Medulla oblongata (tissue), 1 donor: ENCODE measurements at regions not wholly inside any gene's neighbourhood (a gene's known extent, or its start where the extent isn't known, plus 50 kb on each side); places are given as distances from the start of the nearest gene placed in this dataset.

Source experiments
- DNase-seq: peaks from one replicate; pipeline ENCODE4 v3.0.0-alpha.2; 2015; ENCODE audit errors: extremely low spot score

- no peak for DNase-seq
Observed at GRCh38 chr3:90011596-90011995, 904.2 kb downstream of the EPHA3 start.

GRCh38 chr3:90011996-90012395 lies 904.6 kb downstream of the EPHA3 start:
- no peak for DNase-seq

- peak; percentile 21 for DNase-seq
Observed at GRCh38 chr3:90015688-90016356, 908.4 kb downstream of the EPHA3 start.

- no peak for DNase-seq
Observed at GRCh38 chr3:90016555-90016954, 909.1 kb downstream of the EPHA3 start.

- no peak for DNase-seq
Observed at GRCh38 chr3:90018779-90019178, 911.4 kb downstream of the EPHA3 start.

- DNase-seq: no peak
Observed at GRCh38 chr3:90025019-90025418, 917.6 kb downstream of the EPHA3 start.

GRCh38 chr3:90026406-90026805 lies 919.0 kb downstream of the EPHA3 start:
- DNase-seq: no peak

- no peak for DNase-seq
Observed at GRCh38 chr3:90031121-90031520, 923.7 kb downstream of the EPHA3 start.

- no peak for DNase-seq
Observed at GRCh38 chr3:90032980-90033641, 925.7 kb downstream of the EPHA3 start.

GRCh38 chr3:90034038-90034437 lies 926.6 kb downstream of the EPHA3 start:
- DNase-seq: no peak

- DNase-seq: no peak
Observed at GRCh38 chr3:90035643-90036042, 928.2 kb downstream of the EPHA3 start.

- no peak for DNase-seq
Observed at GRCh38 chr3:90036939-90037469, 929.6 kb downstream of the EPHA3 start.

- no peak for DNase-seq
Observed at GRCh38 chr3:90039994-90040393, 932.6 kb downstream of the EPHA3 start.

GRCh38 chr3:90040554-90040953 lies 933.1 kb downstream of the EPHA3 start:
- no peak for DNase-seq

GRCh38 chr3:90041995-90042394 lies 934.6 kb downstream of the EPHA3 start:
- DNase-seq: no peak

- DNase-seq: no peak
Observed at GRCh38 chr3:90043287-90043686, 935.9 kb downstream of the EPHA3 start.

GRCh38 chr3:90044084-90044816 lies 936.8 kb downstream of the EPHA3 start:
- no peak for DNase-seq

GRCh38 chr3:90052425-90052950 lies 945.1 kb downstream of the EPHA3 start:
- no peak for DNase-seq

GRCh38 chr3:90054311-90054710 lies 946.9 kb downstream of the EPHA3 start:
- DNase-seq: no peak

GRCh38 chr3:90055666-90056065 lies 948.2 kb downstream of the EPHA3 start:
- no peak for DNase-seq

- DNase-seq: no peak
Observed at GRCh38 chr3:90056281-90057032, 949.0 kb downstream of the EPHA3 start.

GRCh38 chr3:90062016-90062415 lies 954.6 kb downstream of the EPHA3 start:
- DNase-seq: no peak
